ENCODE measurements at regions not wholly inside any gene's neighbourhood (a gene's known extent, or its start where the extent isn't known, plus 50 kb on each side); places are given as distances from the start of the nearest gene placed in this dataset.

DNA sequence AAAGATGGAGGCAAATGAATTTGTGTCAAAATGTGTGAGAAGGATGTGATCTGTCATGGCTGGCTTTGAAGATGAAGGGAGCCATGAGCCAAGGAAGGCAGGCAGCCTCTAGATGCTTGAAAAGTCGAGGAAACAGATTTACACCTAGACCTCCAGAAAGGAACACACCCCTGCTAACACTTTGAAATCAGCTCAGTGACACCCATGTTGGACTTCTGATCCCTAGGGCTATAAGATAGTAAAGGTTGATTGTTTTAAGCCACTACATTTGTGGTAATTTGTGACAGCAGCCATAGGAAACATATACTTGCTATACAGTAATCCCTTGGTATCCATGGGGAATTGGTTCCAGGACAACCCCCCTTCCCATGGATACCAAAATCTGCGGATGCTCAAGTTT is 80.5 kb upstream of the DYRK2 start:
- DNase-seq (ENCODE audit: low read depth), result no peak
- no peak overlapping the region for H3K4me3 ChIP-seq (ENCODE audit: low read length)
- TF ChIP-seq, protein P1, sequence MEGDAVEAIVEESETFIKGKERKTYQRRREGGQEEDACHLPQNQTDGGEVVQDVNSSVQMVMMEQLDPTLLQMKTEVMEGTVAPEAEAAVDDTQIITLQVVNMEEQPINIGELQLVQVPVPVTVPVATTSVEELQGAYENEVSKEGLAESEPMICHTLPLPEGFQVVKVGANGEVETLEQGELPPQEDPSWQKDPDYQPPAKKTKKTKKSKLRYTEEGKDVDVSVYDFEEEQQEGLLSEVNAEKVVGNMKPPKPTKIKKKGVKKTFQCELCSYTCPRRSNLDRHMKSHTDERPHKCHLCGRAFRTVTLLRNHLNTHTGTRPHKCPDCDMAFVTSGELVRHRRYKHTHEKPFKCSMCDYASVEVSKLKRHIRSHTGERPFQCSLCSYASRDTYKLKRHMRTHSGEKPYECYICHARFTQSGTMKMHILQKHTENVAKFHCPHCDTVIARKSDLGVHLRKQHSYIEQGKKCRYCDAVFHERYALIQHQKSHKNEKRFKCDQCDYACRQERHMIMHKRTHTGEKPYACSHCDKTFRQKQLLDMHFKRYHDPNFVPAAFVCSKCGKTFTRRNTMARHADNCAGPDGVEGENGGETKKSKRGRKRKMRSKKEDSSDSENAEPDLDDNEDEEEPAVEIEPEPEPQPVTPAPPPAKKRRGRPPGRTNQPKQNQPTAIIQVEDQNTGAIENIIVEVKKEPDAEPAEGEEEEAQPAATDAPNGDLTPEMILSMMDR (conservative IDR thresholded peaks at IDR 0.05; ENCODE audit: low read length), result no peak

DNA sequence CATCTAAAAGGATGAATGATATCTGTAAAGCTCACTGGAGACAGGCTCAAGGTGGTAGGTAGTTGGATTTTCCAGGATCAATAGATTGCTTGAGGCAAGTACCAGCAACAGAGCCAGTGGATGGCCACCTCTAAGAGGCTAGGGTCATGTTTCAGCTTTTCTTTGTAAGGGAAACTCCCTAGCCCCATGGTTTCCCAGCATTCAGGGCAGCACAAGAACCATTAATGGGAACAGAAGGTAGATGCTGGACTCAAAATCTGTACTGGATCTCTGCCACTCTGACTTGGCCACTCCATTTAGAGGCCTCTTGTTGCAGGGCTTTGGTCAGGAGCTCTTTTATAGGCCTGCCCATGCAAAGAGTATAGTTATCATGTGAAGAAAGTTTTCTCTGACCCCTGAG is 76.1 kb upstream of the DYRK2 start:
- no peak for DNase-seq (ENCODE audit: low read depth)

DNA sequence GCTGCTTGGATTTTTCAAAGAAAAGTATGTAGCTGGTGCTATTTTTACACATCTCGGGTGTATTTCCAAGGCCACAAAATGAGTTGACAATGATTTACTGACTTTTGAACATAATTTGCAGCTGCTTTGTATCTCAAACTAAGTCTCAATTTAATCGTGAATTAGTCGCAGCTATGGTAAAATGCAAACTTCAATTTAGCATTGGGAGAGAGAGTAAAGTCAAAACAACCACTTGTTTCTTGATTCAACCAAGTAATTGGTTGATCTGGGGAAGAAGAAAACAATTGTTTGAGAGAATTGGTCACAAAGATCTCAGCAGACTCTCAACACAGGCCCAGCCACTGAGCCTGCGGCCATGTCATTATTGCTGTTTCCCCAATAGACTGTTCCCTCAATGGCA is 75.0 kb upstream of the DYRK2 start:
- TF ChIP-seq, protein P1 (conservative IDR thresholded peaks at IDR 0.05; ENCODE audit: low read length), result no peak
- H3K4me3 ChIP-seq (ENCODE audit: low read length), result no peak overlapping the region
- DNase-seq (ENCODE audit: low read depth), result no peak

More for the DNA sequence above, 76.1 kb upstream of the DYRK2 start:
- no peak overlapping the region for H3K4me3 ChIP-seq (ENCODE audit: low read length)
- TF ChIP-seq, protein P1 (conservative IDR thresholded peaks at IDR 0.05; ENCODE audit: low read length), result no peak

DNA sequence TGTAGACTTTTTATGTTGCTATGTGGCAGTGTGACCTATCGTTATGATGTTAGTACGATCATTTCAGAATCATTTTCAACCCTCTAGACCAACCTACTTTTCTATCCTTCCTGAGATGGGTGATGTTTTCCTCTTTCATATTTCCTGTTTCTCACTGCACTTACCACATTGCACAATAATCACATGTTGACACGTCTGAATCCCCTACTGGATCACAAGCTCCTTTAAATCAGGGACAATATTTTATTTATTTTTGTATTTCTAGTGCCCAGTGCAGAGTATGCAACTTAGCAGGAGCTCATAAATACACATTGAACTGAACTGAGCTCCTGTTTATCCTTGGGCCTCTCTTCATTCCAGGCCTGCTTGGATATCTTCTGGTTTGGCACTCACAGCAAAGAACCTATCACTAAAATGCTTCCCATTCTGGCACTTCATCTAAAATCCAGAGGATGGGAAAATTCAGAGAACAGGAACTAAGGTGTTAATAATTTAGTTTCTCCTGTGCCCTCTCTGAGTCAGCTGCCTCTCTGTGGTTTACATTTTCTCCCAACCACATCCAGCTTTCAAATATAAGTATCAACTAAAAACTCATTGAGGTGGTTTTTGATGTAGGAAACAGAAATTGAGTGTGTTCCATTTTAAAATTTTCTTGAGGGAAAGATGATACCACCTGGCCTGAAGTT is 69.4 kb upstream of the DYRK2 start:
- no peak for DNase-seq (ENCODE audit: low read depth)
- H3K4me3 ChIP-seq (ENCODE audit: low read length), result no peak overlapping the region

DNA sequence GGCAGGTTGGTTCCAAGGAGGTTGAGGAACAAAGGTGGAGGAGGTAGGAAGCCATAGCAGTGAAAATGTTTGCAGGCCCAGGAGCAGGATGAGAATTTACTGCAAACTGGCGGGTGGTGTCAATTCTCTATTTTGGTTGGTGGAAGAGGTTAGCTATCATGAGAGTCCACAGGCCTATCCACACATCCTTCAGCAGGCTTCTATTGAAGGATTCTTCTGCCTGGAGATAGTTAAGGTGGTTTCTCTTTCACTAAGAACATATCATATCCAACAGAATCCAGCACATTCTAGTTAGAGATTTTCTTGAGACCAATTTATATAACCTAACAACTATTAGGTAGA is 68.9 kb upstream of the DYRK2 start:
- TF ChIP-seq, protein P1 (conservative IDR thresholded peaks at IDR 0.05; ENCODE audit: low read length), result no peak
- DNase-seq (ENCODE audit: low read depth), result no peak
- no peak overlapping the region for H3K4me3 ChIP-seq (ENCODE audit: low read length)

More for the DNA sequence above, 69.4 kb upstream of the DYRK2 start:
- TF ChIP-seq, protein P1 (conservative IDR thresholded peaks at IDR 0.05; ENCODE audit: low read length), result no peak

DNA sequence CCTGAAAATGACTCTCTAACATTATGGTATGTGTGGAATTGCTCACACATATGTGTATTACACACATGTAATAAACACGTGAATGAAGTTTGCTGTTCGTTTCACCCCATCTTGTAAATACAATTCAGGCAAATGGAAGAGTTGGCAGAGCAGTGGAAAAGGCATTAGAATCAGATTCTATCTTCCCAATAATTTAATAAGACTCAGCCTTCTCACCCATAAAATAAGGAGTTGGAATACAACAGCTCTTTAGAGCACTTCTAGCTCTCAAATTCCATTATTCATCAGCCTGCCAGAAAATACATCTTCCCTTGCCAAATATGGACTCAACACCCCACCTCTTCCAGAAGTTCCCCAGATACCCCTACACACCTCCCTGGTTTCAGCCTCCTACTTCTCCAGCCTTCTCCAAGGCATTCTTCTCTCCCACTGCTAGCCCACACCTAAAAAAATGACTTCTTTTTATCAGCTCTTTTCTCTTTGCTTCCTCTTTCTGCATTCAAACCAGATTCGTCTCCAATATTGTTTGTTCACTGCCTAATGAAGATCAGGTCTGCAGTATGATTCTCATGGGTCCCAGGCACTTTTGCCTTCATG is 66.2 kb upstream of the DYRK2 start:
- TF ChIP-seq, protein P1 (conservative IDR thresholded peaks at IDR 0.05; ENCODE audit: low read length), result no peak
- H3K4me3 ChIP-seq (ENCODE audit: low read length), result no peak overlapping the region
- DNase-seq (ENCODE audit: low read depth), result no peak

DNA sequence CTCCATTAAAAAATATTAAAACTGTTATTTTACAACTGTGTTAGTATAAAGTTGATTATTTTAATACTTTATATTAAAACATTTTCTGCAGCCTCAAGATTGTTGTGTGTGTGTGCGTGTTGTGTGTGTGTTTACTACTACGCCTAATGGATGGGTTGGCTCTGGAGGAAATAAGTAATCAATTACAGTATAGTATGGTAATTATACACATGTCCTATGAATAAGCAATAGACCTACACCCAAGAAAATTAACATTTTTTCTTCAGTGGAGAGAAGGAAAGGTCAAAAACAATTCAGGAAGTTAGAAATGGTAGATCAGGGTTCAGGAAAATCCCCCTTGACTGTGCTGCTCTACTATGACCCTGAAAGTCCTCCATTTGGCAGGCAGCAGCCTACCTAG is 65.7 kb upstream of the DYRK2 start:
- no peak for DNase-seq (ENCODE audit: low read depth)
- H3K4me3 ChIP-seq (ENCODE audit: low read length), result no peak overlapping the region
- TF ChIP-seq, protein P1 (conservative IDR thresholded peaks at IDR 0.05; ENCODE audit: low read length), result no peak

Measured in AG10803 (cell line).